ENCODE measurements at regions not wholly inside any gene's neighbourhood (a gene's known extent, or its start where the extent isn't known, plus 50 kb on each side); places are given as distances from the start of the nearest gene placed in this dataset.
"Not testable (repeated sequence)": the region's sequence is repeated elsewhere in the genome, so short reads cannot be mapped to it uniquely, and the experiment has no call there.

DNA sequence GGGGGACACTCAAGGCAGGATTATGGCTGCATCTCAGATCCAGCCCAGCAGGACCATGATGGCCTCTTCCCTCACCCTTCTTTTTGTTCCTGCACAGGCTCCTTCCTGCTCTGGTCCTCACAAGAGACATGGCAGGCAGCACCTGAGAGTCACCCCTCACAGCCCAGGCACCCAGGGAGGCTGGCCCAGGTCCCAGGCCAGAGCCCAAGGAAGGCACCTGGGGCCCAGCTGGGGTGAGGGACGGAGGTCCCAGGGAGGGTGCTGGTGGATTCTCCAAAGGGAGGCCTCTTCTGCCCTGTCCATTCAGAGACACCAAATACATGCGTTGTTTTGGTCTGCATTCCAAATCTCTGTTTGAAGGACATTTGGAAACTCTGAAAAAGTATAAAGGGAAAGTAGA, 285.4 kb upstream of the HS6ST1 start:
- no peak overlapping the region for H3K4me3 ChIP-seq (ENCODE audit: low read length)
- DNase-seq (ENCODE audit: low read depth), result no peak
- no peak for TF ChIP-seq CTCF (conservative IDR thresholded peaks at IDR 0.05; ENCODE audit: low read depth, low read length)

DNA sequence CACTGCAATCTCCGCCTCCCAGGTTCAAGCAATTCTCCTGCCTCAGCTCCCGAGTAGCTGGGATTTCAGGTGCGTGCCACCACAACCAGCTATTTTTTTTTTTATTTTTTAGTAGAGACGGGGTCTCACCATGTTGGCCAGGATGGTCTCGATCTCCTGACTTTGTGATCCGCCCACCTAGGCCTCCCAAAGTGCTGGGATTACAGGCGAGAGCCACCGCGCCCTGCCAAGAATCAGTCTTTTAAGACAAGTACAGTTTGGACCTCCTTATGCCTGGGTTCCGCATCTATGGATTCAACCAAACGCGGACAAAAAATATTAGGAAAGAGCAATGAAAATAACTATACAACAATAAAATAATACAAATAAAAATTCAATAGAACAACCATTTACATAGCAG, 285.9 kb upstream of the HS6ST1 start:
- not testable (repeated sequence) for DNase-seq (ENCODE audit: low read depth); H3K4me3 ChIP-seq (ENCODE audit: low read length)

DNA sequence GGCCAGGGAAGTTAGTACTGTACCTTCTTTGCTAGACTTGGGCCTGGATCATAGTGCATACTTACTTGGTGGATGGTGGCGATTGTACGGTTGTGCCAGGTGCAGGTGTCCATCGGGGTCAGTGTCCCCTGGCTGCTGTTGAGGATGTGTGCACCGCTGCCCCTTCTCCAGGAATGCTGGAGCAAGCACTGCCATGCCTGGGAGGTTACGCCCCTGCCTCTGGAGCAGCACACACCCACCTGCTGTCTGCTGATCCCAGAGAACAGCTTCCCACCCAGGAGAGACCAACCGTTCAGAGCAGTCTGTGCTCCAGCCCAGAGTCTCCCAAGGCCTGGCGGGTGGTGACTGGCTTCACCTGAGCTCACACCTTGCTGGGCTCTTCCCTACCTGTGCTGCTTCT, 286.8 kb upstream of the HS6ST1 start:
- no peak for TF ChIP-seq CTCF (conservative IDR thresholded peaks at IDR 0.05; ENCODE audit: low read depth, low read length)
- H3K4me3 ChIP-seq (ENCODE audit: low read length), result no peak overlapping the region
- no peak for DNase-seq (ENCODE audit: low read depth)

GRCh38 chr2:128605931-128606330, 287.3 kb upstream of the HS6ST1 start:
- no peak for DNase-seq (ENCODE audit: low read depth)
- no peak overlapping the region for H3K4me3 ChIP-seq (ENCODE audit: low read length)
- TF ChIP-seq CTCF (conservative IDR thresholded peaks at IDR 0.05; ENCODE audit: low read depth, low read length), result no peak

- no peak for TF ChIP-seq CTCF (conservative IDR thresholded peaks at IDR 0.05; ENCODE audit: low read depth, low read length)
- no peak for DNase-seq (ENCODE audit: low read depth)
- no peak overlapping the region for H3K4me3 ChIP-seq (ENCODE audit: low read length)
These were observed 288.2 kb upstream of the HS6ST1 start for GRCh38 chr2:128606837-128607236.

DNA sequence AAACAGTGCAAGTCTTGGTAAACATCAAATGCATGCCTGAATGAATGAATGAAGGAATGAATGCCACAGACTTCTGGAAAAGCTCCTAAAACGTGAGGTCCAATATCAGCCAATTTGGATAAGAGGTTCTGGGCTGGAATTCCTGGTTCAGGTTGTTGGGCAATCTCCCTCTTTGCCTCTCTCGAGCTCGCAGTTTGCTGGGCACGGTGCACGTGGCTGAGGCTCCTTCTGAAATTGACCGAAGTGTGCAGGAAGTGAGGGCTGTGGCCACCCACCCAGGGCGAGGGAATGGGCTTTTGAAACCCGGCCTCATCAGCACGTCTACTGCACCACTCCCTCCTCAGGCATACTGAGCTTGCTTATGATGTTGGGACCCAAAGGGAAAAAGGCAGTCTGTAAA, 288.8 kb upstream of the HS6ST1 start:
- no peak for TF ChIP-seq CTCF (conservative IDR thresholded peaks at IDR 0.05; ENCODE audit: low read depth, low read length)
- no peak for DNase-seq (ENCODE audit: low read depth)
- no peak overlapping the region for H3K4me3 ChIP-seq (ENCODE audit: low read length)

- H3K4me3 ChIP-seq (ENCODE audit: low read length), result no peak overlapping the region
- TF ChIP-seq CTCF (conservative IDR thresholded peaks at IDR 0.05; ENCODE audit: low read depth, low read length), result no peak
- no peak for DNase-seq (ENCODE audit: low read depth)
These were observed 289.3 kb upstream of the HS6ST1 start for GRCh38 chr2:128607911-128608506.

All from retinal pigment epithelial cell (primary cell).